HG02642 (cell line): ENCODE measurements at regions not wholly inside any gene's neighbourhood (a gene's known extent, or its start where the extent isn't known, plus 50 kb on each side); places are given as distances from the start of the nearest gene placed in this dataset.
"Not testable (repeated sequence)": the region's sequence is repeated elsewhere in the genome, so short reads cannot be mapped to it uniquely, and the experiment has no call there.

Source experiments
- ATAC-seq: cut with Tn5 transposase; IDR thresholded peaks from one replicate; pipeline ENCODE4 v1.9.1; 2021; ENCODE audit warnings: mild to moderate bottlenecking; ENCODE audit not compliant: unreplicated experiment, poor library complexity

DNA sequence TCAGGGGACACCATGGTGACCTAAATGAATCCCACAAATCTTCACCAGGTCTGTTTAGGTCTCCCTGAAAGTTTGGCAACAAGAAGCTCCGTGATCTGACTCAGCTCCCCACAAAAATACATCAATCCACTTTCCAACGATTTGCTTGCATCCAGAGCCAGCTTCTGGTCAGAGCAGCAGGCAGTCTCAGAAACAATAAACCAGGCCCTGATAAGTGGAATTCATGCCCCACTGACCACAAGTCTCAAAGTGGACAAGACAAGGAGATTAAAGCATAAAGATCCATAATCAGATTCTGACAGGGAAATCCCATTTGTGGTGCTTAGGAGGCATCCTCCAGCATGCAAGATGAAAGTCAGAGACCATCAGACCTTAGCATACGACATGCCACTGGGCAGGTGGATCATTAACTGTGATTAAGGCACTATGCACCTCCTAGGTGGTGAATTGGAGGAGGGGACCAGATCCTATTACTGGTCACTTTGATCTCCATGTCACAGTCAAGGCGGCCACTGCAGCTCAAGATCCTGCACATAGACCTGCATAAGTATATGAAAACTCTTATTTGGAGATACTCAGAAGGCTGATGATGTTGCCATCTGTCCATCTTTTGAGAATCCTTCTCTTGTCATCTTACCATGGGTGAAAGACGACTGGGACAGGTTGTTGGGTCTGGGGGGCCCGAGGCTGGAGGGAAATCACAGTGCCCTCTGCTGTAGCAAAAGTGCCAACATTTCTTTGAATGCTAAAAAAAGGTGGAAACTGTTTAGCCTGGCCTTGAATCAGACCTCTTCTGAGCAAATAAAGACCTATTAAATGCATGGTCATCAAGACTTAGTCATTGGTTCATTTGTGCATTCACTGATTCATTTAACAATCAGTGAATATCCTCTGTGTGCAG, 309.2 kb upstream of the CCL2 start:
- no peak for ATAC-seq

DNA sequence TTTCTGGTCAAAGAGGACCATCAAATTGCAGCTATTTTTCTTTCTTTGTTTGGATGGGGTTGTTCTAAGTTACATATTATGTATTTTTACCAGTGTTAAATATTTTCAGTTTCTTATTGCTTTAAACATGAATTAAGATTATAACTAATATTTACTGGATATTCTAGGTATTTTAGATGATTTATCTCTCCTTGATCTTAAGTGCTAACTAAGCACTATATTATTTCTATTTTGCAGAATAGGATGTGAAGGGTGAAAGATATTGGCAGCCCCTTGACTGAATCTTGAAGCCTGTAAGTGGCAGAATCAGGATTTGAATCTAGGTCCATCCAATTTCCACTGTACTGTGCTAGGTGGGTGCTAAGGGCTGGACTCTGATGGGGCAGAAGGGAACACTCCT, 307.3 kb upstream of the CCL2 start:
- no peak for ATAC-seq

DNA sequence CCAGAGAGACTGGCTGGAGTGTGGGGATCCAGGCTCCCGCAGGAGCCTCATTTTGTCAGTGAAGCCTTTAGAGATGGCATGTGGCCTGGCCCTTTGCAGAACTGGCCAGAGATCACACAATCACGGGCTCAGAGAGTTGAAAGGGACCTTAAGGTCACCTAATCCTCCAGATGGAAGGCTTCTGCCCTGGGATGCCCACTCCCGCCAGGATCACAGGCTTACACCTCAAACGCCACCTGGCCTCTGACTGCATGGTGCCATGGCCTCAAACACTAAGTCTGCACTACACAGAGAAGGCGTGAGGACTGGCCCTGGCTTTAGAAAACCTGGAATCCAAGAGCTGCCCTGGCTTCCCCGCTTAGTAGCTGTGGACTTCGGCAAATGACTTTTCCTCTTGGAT, 306.8 kb upstream of the CCL2 start:
- no peak for ATAC-seq

DNA sequence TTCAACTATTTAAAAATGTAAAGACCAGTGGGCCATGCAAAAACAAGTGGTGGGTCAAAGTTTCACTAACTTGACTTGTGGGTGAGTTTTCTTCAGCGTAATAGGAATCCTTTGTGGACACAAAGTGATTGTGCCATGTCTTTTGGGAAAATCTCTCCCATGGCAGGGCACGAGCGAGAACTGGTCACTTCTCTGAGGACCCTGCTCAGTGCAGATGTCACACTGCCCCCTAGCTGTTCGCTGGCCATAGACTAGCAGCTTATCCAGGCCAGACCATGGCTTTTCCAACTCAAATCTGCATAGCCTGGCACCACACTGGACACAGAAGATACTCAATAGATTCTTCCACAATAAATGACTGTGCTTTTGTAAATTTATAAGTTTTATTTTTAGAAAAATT, 306.0 kb upstream of the CCL2 start:
- ATAC-seq = no peak

- no peak for ATAC-seq
Observed at GRCh38 chr17:33950061-33950460, 305.0 kb upstream of the CCL2 start.

GRCh38 chr17:33952425-33952824, 302.7 kb upstream of the CCL2 start:
- ATAC-seq = no peak

DNA sequence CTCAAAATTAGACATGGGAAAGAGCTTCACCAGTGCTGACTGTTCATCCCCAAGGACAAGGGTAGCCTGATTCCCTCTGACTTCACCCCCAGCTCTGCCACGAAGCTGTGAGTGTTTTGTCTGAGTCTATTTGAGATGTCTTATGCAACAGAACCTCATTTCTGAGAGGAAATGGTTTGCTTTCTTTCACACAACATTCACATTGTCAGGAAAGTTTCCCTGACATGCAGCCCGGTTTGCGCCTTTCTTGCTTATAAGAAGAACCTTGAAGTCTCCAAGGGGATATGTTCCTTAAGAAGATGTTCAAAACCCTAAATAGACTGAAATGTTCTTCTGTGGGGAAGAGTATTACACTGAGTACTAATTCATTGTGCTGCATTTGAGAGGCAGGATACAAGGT, 300.5 kb upstream of the CCL2 start:
- no peak for ATAC-seq

- no peak for ATAC-seq
Observed at GRCh38 chr17:33955461-33955860, 299.6 kb upstream of the CCL2 start.

GRCh38 chr17:33959098-33959497, 296.0 kb upstream of the CCL2 start:
- not testable (repeated sequence) for ATAC-seq

- no peak for ATAC-seq
Observed at GRCh38 chr17:33962857-33963655, 292.0 kb upstream of the CCL2 start.

- ATAC-seq = peak; percentile 76
Observed at GRCh38 chr17:33964344-33964979, 290.6 kb upstream of the CCL2 start.

- ATAC-seq = no peak
Observed at GRCh38 chr17:33966410-33967059, 288.6 kb upstream of the CCL2 start.

DNA sequence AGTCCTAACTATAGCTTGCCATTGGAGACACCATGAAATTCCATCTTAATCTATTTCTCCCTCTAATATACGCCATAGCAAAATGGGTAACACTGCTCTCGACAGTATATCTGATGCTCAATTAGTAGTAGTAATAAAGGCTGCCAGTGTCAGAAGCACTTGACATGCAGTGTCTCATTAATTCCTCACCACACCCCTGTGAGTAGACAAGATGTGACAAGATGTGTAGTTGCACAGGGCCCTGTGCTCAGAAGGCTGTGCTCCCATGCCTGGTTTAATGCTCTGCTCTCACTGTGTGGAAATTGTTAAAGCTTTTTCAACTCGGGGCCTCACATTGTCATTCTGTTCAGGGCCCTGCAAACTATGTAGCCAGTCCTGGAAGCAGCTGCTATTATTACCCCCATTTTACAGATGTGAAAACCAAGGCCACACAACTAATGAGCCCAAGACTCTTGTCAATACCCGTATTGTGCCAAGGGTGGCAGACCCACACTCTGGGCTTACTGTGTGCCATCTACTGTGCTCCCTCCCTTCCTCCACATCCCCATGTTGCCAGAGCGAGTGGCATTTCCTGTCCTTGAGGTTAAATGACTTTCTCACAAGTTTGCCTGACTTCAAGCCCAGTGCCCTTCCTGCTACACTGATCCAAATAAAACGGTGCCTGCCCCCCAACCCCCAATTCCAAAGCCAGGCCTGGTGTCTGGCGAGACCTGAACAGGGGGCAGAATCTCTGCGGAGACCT, 287.3 kb upstream of the CCL2 start:
- ATAC-seq = no peak

GRCh38 chr17:33968350-33969044, 286.6 kb upstream of the CCL2 start:
- ATAC-seq = peak; percentile 55

GRCh38 chr17:33970279-33970678, 284.8 kb upstream of the CCL2 start:
- ATAC-seq = no peak

GRCh38 chr17:33972763-33973162, 282.3 kb upstream of the CCL2 start:
- no peak for ATAC-seq

GRCh38 chr17:33973491-33973890, 281.6 kb upstream of the CCL2 start:
- no peak for ATAC-seq

DNA sequence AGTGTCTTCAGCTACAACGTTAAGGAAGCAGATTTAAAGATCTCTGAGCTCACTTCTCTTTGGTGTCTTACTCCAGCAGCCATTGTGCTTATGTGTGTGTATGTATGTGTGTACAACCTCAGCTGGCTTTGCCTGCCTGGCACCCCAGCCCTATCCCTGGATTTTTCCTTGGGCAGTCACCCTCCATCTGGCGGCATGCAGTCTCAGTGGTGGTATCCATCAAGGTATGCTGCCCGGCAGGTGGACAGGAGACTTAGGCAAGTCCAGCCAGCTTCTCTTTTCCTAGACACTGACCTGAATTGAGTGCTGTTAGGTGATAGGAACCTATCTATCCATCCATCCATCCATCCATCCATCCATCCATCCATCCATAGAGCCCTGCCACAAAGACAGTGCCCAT, 280.8 kb upstream of the CCL2 start:
- ATAC-seq = no peak

- no peak for ATAC-seq
Observed at GRCh38 chr17:33976831-33977230, 278.3 kb upstream of the CCL2 start.
